Peyer's patch (tissue), 4 donors: ENCODE measurements at regions not wholly inside any gene's neighbourhood (a gene's known extent, or its start where the extent isn't known, plus 50 kb on each side); places are given as distances from the start of the nearest gene placed in this dataset.

Experiments used
- POLR2A ChIP-seq, 2 donors: fragments of 450-650 bp; IDR thresholded peaks; one replicate each; pipeline ENCODE4 v1.5.1; 2017; ENCODE audit warnings: antibody characterized with exemption in 2 of 2, mild to moderate bottlenecking in 2 of 2, moderate library complexity in 2 of 2
- TF ChIP-seq, protein P1 (sequence below), 6 experiments: fragments of 450-650 bp in 4 of 6; fragments of 200-600 bp in 2 of 6; sonication (generic) in 1 of 6; IDR thresholded peaks; one replicate each; pipeline ENCODE4 v1.5.1; 2017 to 2019; ENCODE audit warnings: antibody characterized with exemption in 6 of 6, mild to moderate bottlenecking in 3 of 6, moderate library complexity in 1 of 6

DNA sequence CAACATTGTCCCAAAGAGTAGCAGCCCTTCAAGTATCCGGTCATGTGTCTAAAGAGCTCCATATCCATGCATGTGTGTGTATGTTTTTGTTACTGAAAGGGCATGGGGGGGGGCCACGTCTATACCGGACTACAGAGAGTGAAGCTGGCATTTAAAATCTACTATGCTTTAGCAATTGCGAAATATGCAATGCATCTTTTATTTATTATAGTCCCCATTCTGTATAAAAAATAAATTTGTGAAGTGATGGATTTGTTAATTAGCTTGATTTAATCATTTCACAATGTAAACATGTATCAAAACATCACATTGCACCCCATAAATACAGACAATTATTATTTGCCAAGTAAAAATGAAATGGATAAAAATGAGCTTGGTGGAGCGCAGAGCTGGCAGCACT, 149.4 kb upstream of the ID2 start:
- TF ChIP-seq, protein P1, sequence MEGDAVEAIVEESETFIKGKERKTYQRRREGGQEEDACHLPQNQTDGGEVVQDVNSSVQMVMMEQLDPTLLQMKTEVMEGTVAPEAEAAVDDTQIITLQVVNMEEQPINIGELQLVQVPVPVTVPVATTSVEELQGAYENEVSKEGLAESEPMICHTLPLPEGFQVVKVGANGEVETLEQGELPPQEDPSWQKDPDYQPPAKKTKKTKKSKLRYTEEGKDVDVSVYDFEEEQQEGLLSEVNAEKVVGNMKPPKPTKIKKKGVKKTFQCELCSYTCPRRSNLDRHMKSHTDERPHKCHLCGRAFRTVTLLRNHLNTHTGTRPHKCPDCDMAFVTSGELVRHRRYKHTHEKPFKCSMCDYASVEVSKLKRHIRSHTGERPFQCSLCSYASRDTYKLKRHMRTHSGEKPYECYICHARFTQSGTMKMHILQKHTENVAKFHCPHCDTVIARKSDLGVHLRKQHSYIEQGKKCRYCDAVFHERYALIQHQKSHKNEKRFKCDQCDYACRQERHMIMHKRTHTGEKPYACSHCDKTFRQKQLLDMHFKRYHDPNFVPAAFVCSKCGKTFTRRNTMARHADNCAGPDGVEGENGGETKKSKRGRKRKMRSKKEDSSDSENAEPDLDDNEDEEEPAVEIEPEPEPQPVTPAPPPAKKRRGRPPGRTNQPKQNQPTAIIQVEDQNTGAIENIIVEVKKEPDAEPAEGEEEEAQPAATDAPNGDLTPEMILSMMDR (IDR thresholded peaks at IDR 0.05), result no peak
- no peak for TF ChIP-seq POLR2A (IDR thresholded peaks at IDR 0.05)
